GM10266 (cell line): ENCODE measurements at regions not wholly inside any gene's neighbourhood (a gene's known extent, or its start where the extent isn't known, plus 50 kb on each side); places are given as distances from the start of the nearest gene placed in this dataset.

Source experiments
- DNase-seq: peaks from one replicate; pipeline ENCODE4 v3.0.0; 2012; ENCODE audit errors: extremely low spot score
- TF ChIP-seq, protein P1 (sequence below): IDR thresholded peaks from 2 replicates; pipeline ENCODE4 v1.5.1; 2012; ENCODE audit warnings: mild to moderate bottlenecking, low read depth; ENCODE audit not compliant: control insufficient read depth, insufficient read depth; ENCODE audit errors: missing control alignments

DNA sequence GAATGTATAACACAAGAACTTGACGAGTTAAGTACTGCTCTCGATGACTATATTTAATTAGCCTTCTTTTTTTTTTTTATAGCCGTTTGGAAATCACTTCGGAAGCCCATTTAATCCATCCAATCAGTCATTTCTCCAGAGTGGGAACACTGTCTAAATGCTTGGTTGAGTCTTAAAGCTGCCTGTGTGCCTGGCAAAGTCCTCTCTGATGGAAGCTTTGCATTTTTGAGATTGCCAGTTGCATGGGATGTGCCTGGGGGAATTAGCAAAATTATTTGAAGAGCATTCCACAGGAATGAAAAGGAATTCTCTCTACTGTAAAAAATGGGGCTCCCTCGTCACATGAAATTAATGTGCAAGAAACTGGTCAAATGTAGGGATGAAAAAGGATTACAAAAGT, 398.8 kb upstream of the RPS6KA3 start:
- DNase-seq, result no peak
- TF ChIP-seq, protein P1, sequence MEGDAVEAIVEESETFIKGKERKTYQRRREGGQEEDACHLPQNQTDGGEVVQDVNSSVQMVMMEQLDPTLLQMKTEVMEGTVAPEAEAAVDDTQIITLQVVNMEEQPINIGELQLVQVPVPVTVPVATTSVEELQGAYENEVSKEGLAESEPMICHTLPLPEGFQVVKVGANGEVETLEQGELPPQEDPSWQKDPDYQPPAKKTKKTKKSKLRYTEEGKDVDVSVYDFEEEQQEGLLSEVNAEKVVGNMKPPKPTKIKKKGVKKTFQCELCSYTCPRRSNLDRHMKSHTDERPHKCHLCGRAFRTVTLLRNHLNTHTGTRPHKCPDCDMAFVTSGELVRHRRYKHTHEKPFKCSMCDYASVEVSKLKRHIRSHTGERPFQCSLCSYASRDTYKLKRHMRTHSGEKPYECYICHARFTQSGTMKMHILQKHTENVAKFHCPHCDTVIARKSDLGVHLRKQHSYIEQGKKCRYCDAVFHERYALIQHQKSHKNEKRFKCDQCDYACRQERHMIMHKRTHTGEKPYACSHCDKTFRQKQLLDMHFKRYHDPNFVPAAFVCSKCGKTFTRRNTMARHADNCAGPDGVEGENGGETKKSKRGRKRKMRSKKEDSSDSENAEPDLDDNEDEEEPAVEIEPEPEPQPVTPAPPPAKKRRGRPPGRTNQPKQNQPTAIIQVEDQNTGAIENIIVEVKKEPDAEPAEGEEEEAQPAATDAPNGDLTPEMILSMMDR, result no peak

DNA sequence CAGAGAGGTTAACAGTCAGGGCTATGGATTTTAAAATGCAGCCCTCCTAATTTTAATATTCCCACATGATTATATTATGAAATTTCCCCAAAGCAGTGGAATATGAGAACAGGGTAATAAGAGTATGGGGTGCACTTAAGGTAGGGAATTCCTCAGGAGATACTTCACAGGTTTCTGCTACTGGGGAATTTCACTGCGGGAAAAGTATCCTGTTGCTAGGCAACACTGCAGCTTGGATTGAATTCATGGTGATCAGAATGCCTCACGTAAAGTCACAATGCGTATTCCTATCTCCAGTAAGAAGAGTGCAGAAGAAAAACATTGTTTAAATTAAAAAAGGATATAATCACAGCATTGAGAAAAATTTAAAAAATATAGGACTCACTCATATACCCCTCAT, 398.1 kb upstream of the RPS6KA3 start:
- TF ChIP-seq, protein P1, result no peak
- DNase-seq, result no peak

DNA sequence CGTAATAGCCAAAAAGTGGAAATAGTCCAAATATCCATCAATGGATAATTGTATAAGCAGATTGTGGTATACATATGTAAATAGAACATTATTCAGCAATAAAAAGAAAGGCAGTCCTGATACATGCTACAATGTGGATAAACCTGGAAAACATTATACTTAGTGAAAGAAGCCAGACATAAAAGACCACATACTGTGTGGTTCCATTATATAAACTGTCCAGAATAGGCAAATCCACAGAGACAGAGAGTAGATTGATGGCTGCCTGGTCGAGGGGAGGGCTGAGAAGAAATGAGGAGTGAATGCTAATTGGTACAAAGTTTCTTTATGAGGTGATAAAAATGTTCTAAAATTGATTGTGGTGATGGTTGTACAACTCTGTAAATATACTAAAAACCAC, 397.4 kb upstream of the RPS6KA3 start:
- TF ChIP-seq, protein P1, result no peak
- DNase-seq, result no peak

DNA sequence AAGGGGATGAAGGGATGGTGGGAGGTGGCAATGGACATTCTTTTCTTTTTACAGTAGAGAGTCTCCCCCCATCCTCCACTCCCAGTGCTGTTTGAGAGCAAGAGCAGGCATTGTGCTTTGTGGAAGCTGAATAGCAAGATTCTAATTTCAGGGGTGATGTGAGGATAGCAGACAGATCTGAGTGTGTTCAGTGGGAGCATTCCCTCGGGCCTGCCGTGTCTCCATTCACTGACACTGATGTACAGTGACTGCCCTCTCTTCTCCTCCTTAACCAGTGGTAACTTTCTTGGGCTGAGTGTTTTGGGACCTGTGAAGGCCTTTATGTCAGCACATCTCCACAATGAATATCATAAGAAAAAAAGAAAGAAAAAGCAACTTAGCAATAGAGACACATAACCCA, 396.6 kb upstream of the RPS6KA3 start:
- TF ChIP-seq, protein P1, result no peak

DNA sequence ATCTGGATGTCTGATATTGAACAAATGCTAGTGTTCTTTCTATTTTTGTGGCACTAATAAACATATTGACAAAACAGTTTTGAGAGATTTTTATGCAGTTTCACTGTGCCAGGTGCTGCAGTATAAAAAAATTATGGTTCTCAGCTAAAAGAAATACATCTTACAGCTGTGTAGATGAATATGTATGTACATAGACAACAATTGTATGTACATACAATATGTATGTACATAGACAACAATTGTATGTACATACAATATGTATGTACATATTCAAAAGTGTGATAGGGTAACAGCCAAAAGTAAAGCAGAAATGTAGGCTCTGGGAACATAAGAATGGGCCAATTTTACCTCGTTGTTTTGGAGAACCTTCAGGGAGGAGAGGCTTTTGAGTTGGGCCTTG, 390.0 kb upstream of the RPS6KA3 start:
- no peak for DNase-seq
- TF ChIP-seq, protein P1, result no peak

More for the DNA sequence above, 396.6 kb upstream of the RPS6KA3 start:
- no peak for DNase-seq

DNA sequence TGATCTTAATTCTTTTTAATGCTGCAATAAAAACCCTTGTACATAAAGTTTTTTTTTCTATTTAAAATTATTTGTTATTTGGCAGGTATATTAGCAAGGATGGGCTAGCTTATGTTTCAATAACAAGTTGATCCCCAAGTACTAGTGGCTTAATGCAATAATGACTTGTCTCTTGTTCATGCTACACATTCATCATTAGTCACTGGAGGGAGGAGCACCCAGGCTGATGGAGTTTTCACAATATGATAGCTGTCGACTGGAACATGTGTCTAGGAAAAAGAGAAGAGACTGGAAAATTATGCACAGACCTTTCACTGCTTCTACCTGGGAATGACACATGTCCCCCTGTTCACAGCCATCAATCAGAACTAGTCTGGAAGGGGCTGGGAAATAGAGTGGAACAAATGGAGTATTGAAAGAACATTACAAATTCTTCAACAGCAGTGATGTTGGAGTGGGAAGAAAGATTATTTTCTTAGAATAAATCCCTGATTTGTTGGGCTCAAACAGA, 387.9 kb upstream of the RPS6KA3 start:
- TF ChIP-seq, protein P1, result no peak
- DNase-seq, result no peak

DNA sequence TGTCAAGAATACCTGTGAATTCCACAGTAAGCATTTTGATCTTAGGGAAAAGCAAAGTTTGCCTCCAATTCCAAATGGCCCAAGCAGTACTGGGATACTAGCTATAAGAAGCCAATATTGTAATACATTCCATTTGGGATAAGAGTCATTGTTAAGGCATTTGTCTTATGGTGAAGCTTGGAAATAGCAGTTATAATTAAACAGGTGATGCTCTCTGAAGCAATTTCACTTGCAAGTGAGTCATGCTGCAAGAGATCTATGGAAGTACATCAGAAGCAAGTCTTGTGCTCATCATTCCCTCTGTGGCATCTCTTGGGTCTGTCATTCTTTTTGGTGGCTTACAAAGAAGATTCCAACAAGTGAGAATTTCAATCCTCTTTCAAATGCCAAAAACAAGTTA, 386.4 kb upstream of the RPS6KA3 start:
- DNase-seq, result no peak
- TF ChIP-seq, protein P1, result no peak
